Loucy (cell line): ENCODE measurements at regions not wholly inside any gene's neighbourhood (a gene's known extent, or its start where the extent isn't known, plus 50 kb on each side); places are given as distances from the start of the nearest gene placed in this dataset.

Source experiments
- H2AFZ ChIP-seq: fragments of 200-600 bp; sonication (generic); 2 replicates; pipeline ENCODE4 v1.6.0; 2016; ENCODE audit warnings: antibody characterized with exemption, mild to moderate bottlenecking, low read length, moderate library complexity
- H3F3A ChIP-seq: fragments of 200-600 bp; 2 replicates; pipeline ENCODE4 v1.6.0; 2016; ENCODE audit warnings: antibody characterized with exemption, low read depth, mild to moderate bottlenecking
- H3K27me3 ChIP-seq: fragments of 200-600 bp; sonication (generic); 2 replicates; pipeline ENCODE4 v1.6.1; 2014; ENCODE audit warnings: low read length, mild to moderate bottlenecking; ENCODE audit not compliant: insufficient read depth, poor library complexity, severe bottlenecking
- H3K36me3 ChIP-seq: fragments of 200-600 bp; sonication (generic); 2 replicates; pipeline ENCODE4 v1.6.1; 2016; ENCODE audit warnings: low read length; ENCODE audit not compliant: insufficient read depth
- H3K4me1 ChIP-seq: fragments of 200-600 bp; sonication (generic); 2 replicates; pipeline ENCODE4 v1.5.1; 2014; ENCODE audit warnings: low read length, mild to moderate bottlenecking; ENCODE audit not compliant: insufficient read depth, poor library complexity, severe bottlenecking
- H3K4me2 ChIP-seq: fragments of 200-600 bp; sonication (generic); 2 replicates; pipeline ENCODE4 v1.6.0; 2014; ENCODE audit warnings: antibody characterized with exemption, low read length, low read depth, mild to moderate bottlenecking; ENCODE audit not compliant: poor library complexity, severe bottlenecking
- H3K4me3 ChIP-seq: fragments of 200-600 bp; sonication (generic); 2 replicates; pipeline ENCODE4 v1.5.1; 2014; ENCODE audit warnings: low read length, mild to moderate bottlenecking, mixed read lengths; ENCODE audit not compliant: poor library complexity, severe bottlenecking
- H3K79me2 ChIP-seq: fragments of 200-600 bp; sonication (generic); 2 replicates; pipeline ENCODE4 v1.6.1; 2014; ENCODE audit warnings: low read length; ENCODE audit not compliant: insufficient read depth
- H3K9ac ChIP-seq: fragments of 200-600 bp; sonication (generic); 2 replicates; pipeline ENCODE4 v1.6.0; 2014; ENCODE audit warnings: mild to moderate bottlenecking, low read depth, low read length, moderate library complexity; ENCODE audit not compliant: poor library complexity, severe bottlenecking
- H3K9me2 ChIP-seq: fragments of 200-600 bp; sonication (generic); replicated peaks from 2 replicates; pipeline ENCODE4 v1.6.1; 2016; ENCODE audit warnings: low read depth, low read length, mixed read lengths
- H3K9me3 ChIP-seq: fragments of 200-600 bp; sonication (generic); 2 replicates; pipeline ENCODE4 v1.6.1; 2014; ENCODE audit warnings: mild to moderate bottlenecking, antibody characterized with exemption, low read length, low read depth; ENCODE audit not compliant: insufficient read depth
- H4K20me1 ChIP-seq: fragments of 200-600 bp; sonication (generic); 2 replicates; pipeline ENCODE4 v1.6.0; 2014; ENCODE audit warnings: antibody characterized with exemption, low read length, mild to moderate bottlenecking; ENCODE audit not compliant: insufficient read depth, poor library complexity, severe bottlenecking
- EZH2phosphoT487 ChIP-seq: fragments of 200-600 bp; IDR thresholded peaks from 2 replicates; pipeline ENCODE4 v1.6.1; 2018; ENCODE audit warnings: antibody characterized with exemption, mild to moderate bottlenecking, moderate library complexity, borderline replicate concordance
- TF ChIP-seq, protein P1 (sequence below): fragments of 200-600 bp; sonication (generic); conservative IDR thresholded peaks from 2 replicates; pipeline ENCODE4 v1.5.1; 2014; ENCODE audit warnings: mild to moderate bottlenecking, antibody characterized with exemption, low read length

DNA sequence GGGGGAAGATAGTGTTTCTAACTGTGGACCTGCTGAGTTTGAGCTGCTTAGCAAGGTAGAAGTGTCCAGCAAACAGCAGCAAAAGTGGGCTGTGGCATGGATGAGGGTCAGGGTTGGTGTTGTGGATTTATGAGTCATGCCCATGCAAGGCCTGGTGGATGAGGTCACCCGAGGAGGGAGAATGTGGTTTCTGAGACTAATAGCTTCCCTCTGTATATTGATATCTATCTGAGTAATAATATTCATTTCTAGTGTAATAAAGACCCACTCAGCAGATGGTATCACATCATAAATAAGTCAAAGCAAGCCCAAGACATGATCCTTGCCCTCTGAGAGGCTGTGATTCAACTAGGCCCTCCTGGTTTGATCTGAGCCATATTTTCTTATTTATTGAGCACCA is 597.8 kb upstream of the CLINT1 start:
- Histone ChIP-seq H3K4me3 (no peak overlapping the region), H3F3A (no peaks in the 10 kb centered on the region), H3K4me1 (peaks cover 3% of the 10 kb centered on the region), H3K9me3 (no peaks in the 10 kb centered on the region), H3K9me2 (no peaks in the 10 kb centered on the region), H3K27me3 (no peaks in the 10 kb centered on the region), H3K79me2 (no peaks in the 10 kb centered on the region), H3K36me3 (no peaks in the 10 kb centered on the region), H3K9ac (no peak overlapping the region), H4K20me1 (no peaks in the 10 kb centered on the region), H3K4me2 (no peak overlapping the region), H2AFZ (no peak overlapping the region)
- no peak for TF ChIP-seq EZH2phosphoT487
- TF ChIP-seq, protein P1, sequence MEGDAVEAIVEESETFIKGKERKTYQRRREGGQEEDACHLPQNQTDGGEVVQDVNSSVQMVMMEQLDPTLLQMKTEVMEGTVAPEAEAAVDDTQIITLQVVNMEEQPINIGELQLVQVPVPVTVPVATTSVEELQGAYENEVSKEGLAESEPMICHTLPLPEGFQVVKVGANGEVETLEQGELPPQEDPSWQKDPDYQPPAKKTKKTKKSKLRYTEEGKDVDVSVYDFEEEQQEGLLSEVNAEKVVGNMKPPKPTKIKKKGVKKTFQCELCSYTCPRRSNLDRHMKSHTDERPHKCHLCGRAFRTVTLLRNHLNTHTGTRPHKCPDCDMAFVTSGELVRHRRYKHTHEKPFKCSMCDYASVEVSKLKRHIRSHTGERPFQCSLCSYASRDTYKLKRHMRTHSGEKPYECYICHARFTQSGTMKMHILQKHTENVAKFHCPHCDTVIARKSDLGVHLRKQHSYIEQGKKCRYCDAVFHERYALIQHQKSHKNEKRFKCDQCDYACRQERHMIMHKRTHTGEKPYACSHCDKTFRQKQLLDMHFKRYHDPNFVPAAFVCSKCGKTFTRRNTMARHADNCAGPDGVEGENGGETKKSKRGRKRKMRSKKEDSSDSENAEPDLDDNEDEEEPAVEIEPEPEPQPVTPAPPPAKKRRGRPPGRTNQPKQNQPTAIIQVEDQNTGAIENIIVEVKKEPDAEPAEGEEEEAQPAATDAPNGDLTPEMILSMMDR = no peak

DNA sequence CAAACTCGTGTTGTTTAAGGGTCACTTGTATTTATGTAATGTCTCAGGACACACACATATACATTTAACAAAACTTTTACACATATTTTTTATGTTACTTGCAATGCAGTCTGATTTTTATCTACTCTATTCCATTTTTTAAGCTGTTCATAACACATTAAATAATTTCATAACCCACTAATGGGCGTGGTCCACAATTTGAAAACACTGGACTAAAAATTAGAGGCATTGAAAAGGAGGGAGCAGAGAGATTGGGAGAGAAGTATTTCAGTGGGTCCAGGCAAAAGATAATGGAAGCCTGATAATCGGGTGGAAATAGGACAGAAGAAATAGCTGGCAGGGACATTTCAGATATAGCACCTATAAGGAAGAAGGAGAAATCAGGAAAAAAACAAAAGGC is 597.3 kb upstream of the CLINT1 start:
- no peaks in the 10 kb centered on the region for H3K36me3 ChIP-seq
- H3K9me3 ChIP-seq = no peaks in the 10 kb centered on the region

GRCh38 chr5:158451993-158452672 is 593.2 kb upstream of the CLINT1 start:
- Histone ChIP-seq H3K9ac (no peak overlapping the region), H3K4me2 (no peak overlapping the region), H4K20me1 (no peaks in the 10 kb centered on the region), H3K36me3 (no peaks in the 10 kb centered on the region), H2AFZ (no peak overlapping the region), H3K9me2 (no peaks in the 10 kb centered on the region), H3K79me2 (no peaks in the 10 kb centered on the region), H3K4me1 (peaks cover 3% of the 10 kb centered on the region), H3F3A (no peaks in the 10 kb centered on the region), H3K4me3 (no peak overlapping the region), H3K9me3 (no peaks in the 10 kb centered on the region), H3K27me3 (no peaks in the 10 kb centered on the region)
- TF ChIP-seq, protein P1 = no peak

More for the DNA sequence above, 597.3 kb upstream of the CLINT1 start:
- Histone ChIP-seq H3K9ac (no peak overlapping the region), H3K9me2 (no peaks in the 10 kb centered on the region), H2AFZ (no peak overlapping the region), H3K4me3 (no peak overlapping the region), H3K4me1 (peaks cover 3% of the 10 kb centered on the region), H4K20me1 (no peaks in the 10 kb centered on the region), H3K27me3 (no peaks in the 10 kb centered on the region), H3K4me2 (no peak overlapping the region), H3K79me2 (no peaks in the 10 kb centered on the region), H3F3A (no peaks in the 10 kb centered on the region)
- no peak for TF ChIP-seq EZH2phosphoT487
- TF ChIP-seq, protein P1 = no peak
